Transverse colon (tissue), 3 donors: ENCODE measurements at regions not wholly inside any gene's neighbourhood (a gene's known extent, or its start where the extent isn't known, plus 50 kb on each side); places are given as distances from the start of the nearest gene placed in this dataset.

Experiments
- EP300 ChIP-seq: sonication (generic); formaldehyde crosslinking; IDR thresholded peaks from one replicate; pipeline ENCODE4 v1.6.1; 2017; ENCODE audit warnings: antibody characterized with exemption, low read depth
- POLR2A ChIP-seq: fragments of 450-650 bp; IDR thresholded peaks from one replicate; pipeline ENCODE4 v1.6.1; 2016; ENCODE audit warnings: antibody characterized with exemption, mild to moderate bottlenecking, moderate library complexity
- TF ChIP-seq, protein P1 (sequence below), 5 experiments: fragments of 200-600 bp in 3 of 5; fragments of 450-650 bp in 2 of 5; sonication (generic) in 3 of 5; IDR thresholded peaks; 1 replicate in 2 of 5; 2 replicates in 3 of 5; pipeline ENCODE4 v1.5.1; 2016 to 2017; ENCODE audit warnings: antibody characterized with exemption in 5 of 5, inconsistent platforms in 3 of 5, mild to moderate bottlenecking in 2 of 5, moderate library complexity in 1 of 5

GRCh38 chr18:30378097-30378496, 664.4 kb downstream of the DSC3 start:
- TF ChIP-seq, protein P1, sequence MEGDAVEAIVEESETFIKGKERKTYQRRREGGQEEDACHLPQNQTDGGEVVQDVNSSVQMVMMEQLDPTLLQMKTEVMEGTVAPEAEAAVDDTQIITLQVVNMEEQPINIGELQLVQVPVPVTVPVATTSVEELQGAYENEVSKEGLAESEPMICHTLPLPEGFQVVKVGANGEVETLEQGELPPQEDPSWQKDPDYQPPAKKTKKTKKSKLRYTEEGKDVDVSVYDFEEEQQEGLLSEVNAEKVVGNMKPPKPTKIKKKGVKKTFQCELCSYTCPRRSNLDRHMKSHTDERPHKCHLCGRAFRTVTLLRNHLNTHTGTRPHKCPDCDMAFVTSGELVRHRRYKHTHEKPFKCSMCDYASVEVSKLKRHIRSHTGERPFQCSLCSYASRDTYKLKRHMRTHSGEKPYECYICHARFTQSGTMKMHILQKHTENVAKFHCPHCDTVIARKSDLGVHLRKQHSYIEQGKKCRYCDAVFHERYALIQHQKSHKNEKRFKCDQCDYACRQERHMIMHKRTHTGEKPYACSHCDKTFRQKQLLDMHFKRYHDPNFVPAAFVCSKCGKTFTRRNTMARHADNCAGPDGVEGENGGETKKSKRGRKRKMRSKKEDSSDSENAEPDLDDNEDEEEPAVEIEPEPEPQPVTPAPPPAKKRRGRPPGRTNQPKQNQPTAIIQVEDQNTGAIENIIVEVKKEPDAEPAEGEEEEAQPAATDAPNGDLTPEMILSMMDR (IDR thresholded peaks at IDR 0.05), result no peak
- TF ChIP-seq POLR2A (no peak), EP300 (no peak)
